ENCODE measurements at regions not wholly inside any gene's neighbourhood (a gene's known extent, or its start where the extent isn't known, plus 50 kb on each side); places are given as distances from the start of the nearest gene placed in this dataset.

DNA sequence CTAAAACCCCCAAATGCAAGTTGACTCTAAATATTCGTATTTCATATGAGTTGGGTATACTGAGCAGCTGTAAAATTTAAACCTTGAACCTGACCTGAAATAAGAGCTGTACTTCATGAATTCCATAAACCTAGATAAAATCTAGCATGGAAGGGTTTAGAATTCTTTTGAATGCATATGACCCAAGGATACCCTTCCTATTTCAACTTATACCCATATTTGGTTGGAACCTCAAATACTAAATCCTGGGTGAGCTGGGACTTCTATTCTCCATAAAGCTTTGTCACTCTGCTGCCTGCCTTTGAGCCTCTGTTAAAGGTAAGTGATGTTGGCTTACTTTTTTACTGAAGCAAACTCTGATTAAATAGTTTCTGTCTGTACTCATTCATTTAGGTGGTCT is 994.6 kb downstream of the SUCLG1 start:
- TF ChIP-seq, protein P1, sequence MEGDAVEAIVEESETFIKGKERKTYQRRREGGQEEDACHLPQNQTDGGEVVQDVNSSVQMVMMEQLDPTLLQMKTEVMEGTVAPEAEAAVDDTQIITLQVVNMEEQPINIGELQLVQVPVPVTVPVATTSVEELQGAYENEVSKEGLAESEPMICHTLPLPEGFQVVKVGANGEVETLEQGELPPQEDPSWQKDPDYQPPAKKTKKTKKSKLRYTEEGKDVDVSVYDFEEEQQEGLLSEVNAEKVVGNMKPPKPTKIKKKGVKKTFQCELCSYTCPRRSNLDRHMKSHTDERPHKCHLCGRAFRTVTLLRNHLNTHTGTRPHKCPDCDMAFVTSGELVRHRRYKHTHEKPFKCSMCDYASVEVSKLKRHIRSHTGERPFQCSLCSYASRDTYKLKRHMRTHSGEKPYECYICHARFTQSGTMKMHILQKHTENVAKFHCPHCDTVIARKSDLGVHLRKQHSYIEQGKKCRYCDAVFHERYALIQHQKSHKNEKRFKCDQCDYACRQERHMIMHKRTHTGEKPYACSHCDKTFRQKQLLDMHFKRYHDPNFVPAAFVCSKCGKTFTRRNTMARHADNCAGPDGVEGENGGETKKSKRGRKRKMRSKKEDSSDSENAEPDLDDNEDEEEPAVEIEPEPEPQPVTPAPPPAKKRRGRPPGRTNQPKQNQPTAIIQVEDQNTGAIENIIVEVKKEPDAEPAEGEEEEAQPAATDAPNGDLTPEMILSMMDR (IDR thresholded peaks at IDR 0.05; ENCODE audit: low read length): no peak
- TF ChIP-seq EZH2 (optimal IDR thresholded peaks at IDR 0.05; ENCODE audit: low read depth, low read length): no peak
- TF ChIP-seq EZH2phosphoT487 (IDR thresholded peaks at IDR 0.05; ENCODE audit: low read length): no peak
